HEK293 (cell line): ENCODE measurements at regions not wholly inside any gene's neighbourhood (a gene's known extent, or its start where the extent isn't known, plus 50 kb on each side); places are given as distances from the start of the nearest gene placed in this dataset.

Experiments
- CTCF ChIA-PET: fragments of 350-600 bp; formaldehyde crosslinking; extraction: SDS; loops from one replicate; lab custom pipeline; 2021; ENCODE audit warnings: antibody characterized with exemption; lab: Yijun Ruan, JAX
- POLR2A ChIA-PET: fragments of 300-600 bp; formaldehyde crosslinking; extraction: SDS; loops from one replicate; lab custom pipeline; 2020; ENCODE audit warnings: antibody characterized with exemption, inconsistent platforms; lab: Yijun Ruan, JAX
- H3K27ac ChIP-seq: fragments of 200-500 bp; sonication (Bioruptor generic); 2 replicates; pipeline ENCODE4 v1.5.1; 2014; ENCODE audit warnings: low read depth, low read length, control low read depth, inconsistent platforms; ENCODE audit errors: extremely low read depth
- H3K36me3 ChIP-seq, 2 experiments: fragments of 200-500 bp in 1 of 2; sonication (Bioruptor generic) in 1 of 2; 1 replicate in 1 of 2; 2 replicates in 1 of 2; pipeline ENCODE4 v1.5.1; 2014 to 2017; ENCODE audit warnings: inconsistent platforms in 2 of 2, low read length in 2 of 2; ENCODE audit not compliant: control insufficient read depth in 2 of 2, insufficient read depth in 1 of 2
- H3K4me1 ChIP-seq: fragments of 200-500 bp; sonication (Bioruptor generic); 2 replicates; pipeline ENCODE4 v1.5.1; 2014; ENCODE audit warnings: mild to moderate bottlenecking, low read length, inconsistent platforms; ENCODE audit not compliant: control insufficient read depth, insufficient read depth
- H3K4me3 ChIP-seq: 2 replicates; pipeline ENCODE4 v1.5.1; 2011; ENCODE audit warnings: low read depth, mild to moderate bottlenecking, control low read depth, low read length, moderate library complexity
- H3K9me3 ChIP-seq: fragments of 200-500 bp; sonication (Bioruptor generic); 2 replicates; pipeline ENCODE4 v1.5.1; 2014; ENCODE audit warnings: low read depth, low read length, inconsistent platforms; ENCODE audit not compliant: control insufficient read depth, insufficient read depth
- BCL11A ChIP-seq: fragments of 450-650 bp; formaldehyde crosslinking; IDR thresholded peaks from 2 replicates; pipeline ENCODE4 v1.5.1; 2016; ENCODE audit warnings: low read depth, missing biosample characterization, missing genetic modification characterization
- EGR2 ChIP-seq: fragments of 450-650 bp; formaldehyde crosslinking; IDR thresholded peaks from 2 replicates; pipeline ENCODE4 v1.5.1; 2016; ENCODE audit warnings: low read depth, missing biosample characterization, missing genetic modification characterization
- GFI1B ChIP-seq: fragments of 450-650 bp; formaldehyde crosslinking; IDR thresholded peaks from 2 replicates; pipeline ENCODE4 v1.5.1; 2016; ENCODE audit warnings: missing biosample characterization, missing genetic modification characterization
- GLIS2 ChIP-seq: fragments of 450-650 bp; formaldehyde crosslinking; IDR thresholded peaks from 2 replicates; pipeline ENCODE4 v1.5.1; 2016; ENCODE audit warnings: missing biosample characterization, missing genetic modification characterization
- MZF1 ChIP-seq: fragments of 450-650 bp; formaldehyde crosslinking; IDR thresholded peaks from 2 replicates; pipeline ENCODE4 v1.5.1; 2017; ENCODE audit warnings: missing biosample characterization, missing genetic modification characterization, borderline replicate concordance
- REPIN1 ChIP-seq: fragments of 450-650 bp; formaldehyde crosslinking; IDR thresholded peaks from 2 replicates; pipeline ENCODE4 v1.5.1; 2017; ENCODE audit warnings: missing biosample characterization, missing genetic modification characterization, low read depth
- SCRT1 ChIP-seq: fragments of 450-650 bp; formaldehyde crosslinking; IDR thresholded peaks from 2 replicates; pipeline ENCODE4 v1.5.1; 2016; ENCODE audit warnings: missing biosample characterization, missing genetic modification characterization, borderline replicate concordance
- ZBTB21 ChIP-seq: fragments of 450-650 bp; formaldehyde crosslinking; IDR thresholded peaks from 2 replicates; pipeline ENCODE4 v1.5.1; 2017; ENCODE audit warnings: missing biosample characterization, missing genetic modification characterization
- ZBTB8A ChIP-seq: fragments of 450-650 bp; formaldehyde crosslinking; IDR thresholded peaks from 2 replicates; pipeline ENCODE4 v1.5.1; 2016; ENCODE audit warnings: missing biosample characterization, missing genetic modification characterization
- ZFP37 ChIP-seq: fragments of 450-650 bp; formaldehyde crosslinking; IDR thresholded peaks from 2 replicates; pipeline ENCODE4 v1.5.1; 2016; ENCODE audit warnings: missing biosample characterization, missing genetic modification characterization
- ZFP69B ChIP-seq: fragments of 450-650 bp; formaldehyde crosslinking; IDR thresholded peaks from 2 replicates; pipeline ENCODE4 v1.5.1; 2016; ENCODE audit warnings: missing biosample characterization, missing genetic modification characterization
- ZNF138 ChIP-seq: fragments of 450-650 bp; formaldehyde crosslinking; IDR thresholded peaks from 2 replicates; pipeline ENCODE4 v1.5.1; 2016; ENCODE audit warnings: missing biosample characterization, missing genetic modification characterization, borderline replicate concordance
- ZNF148 ChIP-seq: fragments of 450-650 bp; formaldehyde crosslinking; IDR thresholded peaks from 2 replicates; pipeline ENCODE4 v1.5.0; 2017; ENCODE audit warnings: missing biosample characterization, missing genetic modification characterization, borderline replicate concordance
- ZNF19 ChIP-seq: fragments of 450-650 bp; formaldehyde crosslinking; IDR thresholded peaks from 2 replicates; pipeline ENCODE4; 2016; ENCODE audit warnings: missing biosample characterization, missing genetic modification characterization, low read depth
- ZNF280D ChIP-seq: fragments of 450-650 bp; formaldehyde crosslinking; IDR thresholded peaks from 2 replicates; pipeline ENCODE4 v1.5.1; 2016; ENCODE audit warnings: missing biosample characterization, missing genetic modification characterization
- ZNF324 ChIP-seq: fragments of 450-650 bp; formaldehyde crosslinking; IDR thresholded peaks from 2 replicates; pipeline ENCODE4 v1.5.1; 2016; ENCODE audit warnings: missing biosample characterization, missing genetic modification characterization
- ZNF341 ChIP-seq: fragments of 450-650 bp; formaldehyde crosslinking; IDR thresholded peaks from 2 replicates; pipeline ENCODE4; 2016; ENCODE audit warnings: low read depth, missing biosample characterization, missing genetic modification characterization
- ZNF391 ChIP-seq: fragments of 450-650 bp; formaldehyde crosslinking; IDR thresholded peaks from 2 replicates; pipeline ENCODE4 v1.5.1; 2016; ENCODE audit warnings: low read depth, missing biosample characterization, missing genetic modification characterization, borderline replicate concordance
- ZNF426 ChIP-seq: fragments of 450-650 bp; formaldehyde crosslinking; IDR thresholded peaks from 2 replicates; pipeline ENCODE4 v1.5.1; 2017; ENCODE audit warnings: missing biosample characterization, missing genetic modification characterization, mild to moderate bottlenecking, inconsistent platforms, moderate library complexity
- ZNF433 ChIP-seq: fragments of 450-650 bp; formaldehyde crosslinking; IDR thresholded peaks from 2 replicates; pipeline ENCODE4 v1.5.1; 2016; ENCODE audit warnings: missing biosample characterization, missing genetic modification characterization, low read depth
- ZNF530 ChIP-seq: fragments of 450-650 bp; formaldehyde crosslinking; IDR thresholded peaks from 2 replicates; pipeline ENCODE4 v1.5.1; 2016; ENCODE audit warnings: low read depth, missing biosample characterization, missing genetic modification characterization
- ZNF571 ChIP-seq: fragments of 450-650 bp; formaldehyde crosslinking; IDR thresholded peaks from 2 replicates; pipeline ENCODE4 v1.5.0; 2017; ENCODE audit warnings: missing biosample characterization, missing genetic modification characterization
- ZNF600 ChIP-seq: fragments of 450-650 bp; formaldehyde crosslinking; IDR thresholded peaks from 2 replicates; pipeline ENCODE4 v1.5.1; 2016; ENCODE audit warnings: missing biosample characterization, missing genetic modification characterization
- ZNF645 ChIP-seq: fragments of 450-650 bp; formaldehyde crosslinking; IDR thresholded peaks from 2 replicates; pipeline ENCODE4; 2016; ENCODE audit warnings: missing biosample characterization, missing genetic modification characterization
- ZNF768 ChIP-seq: fragments of 450-650 bp; formaldehyde crosslinking; IDR thresholded peaks from 2 replicates; pipeline ENCODE4 v1.5.1; 2018; ENCODE audit warnings: missing biosample characterization, mild to moderate bottlenecking, missing genetic modification characterization
- ZNF776 ChIP-seq: fragments of 450-650 bp; formaldehyde crosslinking; IDR thresholded peaks from 2 replicates; pipeline ENCODE4 v1.5.0; 2017; ENCODE audit warnings: missing biosample characterization, missing genetic modification characterization, borderline replicate concordance
- ZNF777 ChIP-seq: fragments of 450-650 bp; formaldehyde crosslinking; IDR thresholded peaks from 2 replicates; pipeline ENCODE4 v1.5.1; 2017; ENCODE audit warnings: missing biosample characterization, missing genetic modification characterization, borderline replicate concordance

- H3K4me1 ChIP-seq = no peaks in the 10 kb centered on the region
- CTCF ChIA-PET = no interaction called here
- no peak overlapping the region for H3K27ac ChIP-seq
- no peaks in the 10 kb centered on the region for H3K36me3 ChIP-seq
- TF ChIP-seq ZNF776 (tag by site-specific recombination) (no peak), ZNF280D (no peak), ZBTB8A (tag by site-specific recombination) (no peak), SCRT1 (tag by site-specific recombination) (no peak)
- H3K4me3 ChIP-seq = no peak overlapping the region
- POLR2A ChIA-PET = no interaction called here
- H3K9me3 ChIP-seq = no peaks in the 10 kb centered on the region
These were observed 1177.1 kb downstream of the FLRT2 start for GRCh38 chr14:86707071-86707470.

- no peaks in the 10 kb centered on the region for H3K36me3 ChIP-seq
- H3K4me1 ChIP-seq = no peaks in the 10 kb centered on the region
- POLR2A ChIA-PET = no interaction called here
- no peak overlapping the region for H3K27ac ChIP-seq
- no peak for TF ChIP-seq ZNF571
- no peak for TF ChIP-seq ZNF645 (tag by site-specific recombination)
- TF ChIP-seq GLIS2 (tag by site-specific recombination) = no peak
- no peak for TF ChIP-seq ZNF777 (tag by site-specific recombination)
- no peak for TF ChIP-seq ZBTB8A (tag by site-specific recombination)
- TF ChIP-seq ZFP37 (tag by site-specific recombination) = no peak
- CTCF ChIA-PET = no interaction called here
- no peak overlapping the region for H3K4me3 ChIP-seq
- no peaks in the 10 kb centered on the region for H3K9me3 ChIP-seq
These were observed 1153.6 kb downstream of the FLRT2 start for GRCh38 chr14:86683561-86683960.

- ChIA-PET CTCF (no interaction called here), POLR2A (no interaction called here)
- Histone ChIP-seq H3K4me3 (no peak overlapping the region), H3K9me3 (no peaks in the 10 kb centered on the region), H3K4me1 (no peaks in the 10 kb centered on the region)
- TF ChIP-seq ZNF148 (tag by site-specific recombination) (no peak), ZNF768 (tag by site-specific recombination) (no peak), ZNF600 (tag by site-specific recombination) (no peak), BCL11A (tag by site-specific recombination) (no peak), EGR2 (tag by site-specific recombination) (no peak), MZF1 (no peak), ZNF324 (no peak), ZFP69B (no peak), ZNF433 (tag by site-specific recombination) (no peak), ZBTB21 (tag by site-specific recombination) (no peak), ZNF138 (tag by site-specific recombination) (no peak), ZNF426 (no peak), ZNF19 (tag by site-specific recombination) (no peak), ZNF341 (tag by site-specific recombination) (no peak), REPIN1 (tag by site-specific recombination) (no peak), ZNF530 (no peak), GFI1B (tag by site-specific recombination) (no peak), ZNF391 (tag by site-specific recombination) (no peak)
- TF ChIP-seq, all 188 proteins: peak for 0
- Histone ChIP-seq H3K36me3 (no peaks in the 10 kb centered on the region), H3K27ac (no peak overlapping the region)
These were observed 1145.1 kb downstream of the FLRT2 start for GRCh38 chr14:86675059-86675458.
